ENCODE measurements at regions not wholly inside any gene's neighbourhood (a gene's known extent, or its start where the extent isn't known, plus 50 kb on each side); places are given as distances from the start of the nearest gene placed in this dataset.

DNA sequence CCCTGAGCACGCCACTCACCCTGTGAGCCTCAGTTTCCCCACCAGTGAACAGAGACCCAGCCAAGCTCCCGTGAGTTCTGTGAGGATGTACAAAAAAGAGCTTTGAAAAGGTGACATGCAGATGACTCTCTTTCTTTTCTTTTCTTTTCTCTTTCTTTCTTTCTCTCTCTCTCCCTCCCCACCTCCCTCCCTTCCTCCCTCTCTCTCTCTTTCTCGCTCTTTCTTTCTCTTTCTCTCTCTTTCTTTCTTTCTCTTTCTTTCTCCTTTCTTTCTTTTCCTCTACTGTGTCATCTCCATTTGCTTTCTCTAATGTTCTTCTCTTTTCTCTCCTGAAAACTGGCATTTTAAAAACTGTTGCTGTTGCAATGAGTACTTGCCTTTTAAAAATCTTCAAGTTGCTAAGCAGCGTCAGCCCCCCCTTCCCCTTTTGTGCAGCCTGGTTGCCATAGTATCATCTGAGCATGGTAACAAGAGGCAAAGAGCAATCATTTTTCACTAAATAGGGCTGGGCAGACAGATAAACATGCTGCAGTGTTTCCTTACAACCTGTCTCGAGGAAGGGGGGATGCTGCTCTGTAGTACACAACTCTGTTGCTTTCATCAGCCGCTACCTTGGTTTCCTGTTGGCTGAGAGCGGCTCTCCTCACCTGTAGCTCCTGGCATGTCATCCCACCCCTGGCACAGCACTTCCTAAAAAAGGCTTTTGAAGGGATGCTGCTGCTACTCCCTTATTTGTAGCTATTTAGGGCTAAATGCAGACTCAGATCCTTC is 108.7 kb upstream of the MBNL2 start:
- H3K56ac ChIP-seq (ENCODE audit: insufficient read length, low read depth, low read length), result no peak overlapping the region
- no peak overlapping the region for H2BK12ac ChIP-seq (ENCODE audit: insufficient read length, low read depth, low read length)
- DNase-seq, result no peak
- peaks cover 75% of the 10 kb centered on the region for H3K27me3 Mint-ChIP-seq (ENCODE audit: low read depth)
- H3K4me2 ChIP-seq (ENCODE audit: insufficient read depth, insufficient read length, low read length), result no peak overlapping the region
- H3K27me3 ChIP-seq (ENCODE audit: insufficient read depth, low read length), result no peaks in the 10 kb centered on the region
- H4K91ac ChIP-seq (ENCODE audit: insufficient read length, low read depth, low read length), result no peak overlapping the region
- no peaks in the 10 kb centered on the region for H3K9me3 Mint-ChIP-seq
- H3K18ac ChIP-seq (ENCODE audit: insufficient read length, low read depth, low read length), result no peak overlapping the region
- H2BK15ac ChIP-seq (ENCODE audit: low read depth, low read length), result no peak overlapping the region
- H2AK5ac ChIP-seq (ENCODE audit: insufficient read length, low read length), result no peak overlapping the region
- H3K9ac ChIP-seq (ENCODE audit: extremely low read depth, insufficient read length, low read length), result no peak overlapping the region
- H3K9me3 ChIP-seq (ENCODE audit: control insufficient read depth, low read depth, low read length), result no peaks in the 10 kb centered on the region
- H3K23ac ChIP-seq (ENCODE audit: insufficient read length, low read depth, low read length), result no peak overlapping the region
- no peak overlapping the region for H2BK20ac ChIP-seq (ENCODE audit: low read depth, low read length, poor library complexity, severe bottlenecking)
- H4K20me1 ChIP-seq (ENCODE audit: control insufficient read depth, insufficient read depth, insufficient read length), result no peaks in the 10 kb centered on the region
- no peak overlapping the region for H4K5ac ChIP-seq (ENCODE audit: insufficient read length, low read depth, low read length)
- H3K27ac Mint-ChIP-seq, result 0 out of 7 replicates have a peak overlapping the region, but pooled peaks of 1 of the 3 experiments have one; percentile 45
- H3K27ac ChIP-seq (ENCODE audit: insufficient read length, low read depth, low read length), result no peak overlapping the region
- TF ChIP-seq CTCF (conservative IDR thresholded peaks at IDR 0.05), result no peak
- no peak overlapping the region for H3K4me3 Mint-ChIP-seq
- peaks cover 13 to 40% of the 10 kb centered on the region in 2 experiments for H3K4me1 Mint-ChIP-seq
- no peak overlapping the region for H2BK5ac ChIP-seq (ENCODE audit: insufficient read length, low read length)
- no peak overlapping the region for H4K8ac ChIP-seq (replicated peaks; ENCODE audit: insufficient read length, low read depth, low read length)
- H3K36me3 Mint-ChIP-seq (ENCODE audit: insufficient read depth in 1 of 3, low read depth in 3 of 3), result no peaks in the 10 kb centered on the region
- no peak overlapping the region for H3K4ac ChIP-seq (ENCODE audit: low read depth, low read length)
- WGBS (ENCODE audit: extremely low coverage, insufficient read length, low lambda C conversion rate), result no CpG with 5 or more reads among the region's 7 CpGs
- H3K79me1 ChIP-seq (ENCODE audit: insufficient read depth, low read depth, low read length, poor library complexity, severe bottlenecking), result no peaks in the 10 kb centered on the region
- no peaks in the 10 kb centered on the region for H3K79me2 ChIP-seq (ENCODE audit: insufficient read depth, low read length)
- no peak overlapping the region for H3T11ph ChIP-seq (ENCODE audit: low read length)
- no peaks in the 10 kb centered on the region; the same call in 1 of the 2 replicates for H3K4me1 ChIP-seq (ENCODE audit: insufficient read depth, low read length)
- no peak overlapping the region for H3K14ac ChIP-seq (ENCODE audit: insufficient read depth, low read length)
- no peaks in the 10 kb centered on the region for H3K23me2 ChIP-seq (ENCODE audit: insufficient read length, low read depth, low read length, poor library complexity, severe bottlenecking)
- H2AFZ ChIP-seq (ENCODE audit: low read length), result no peak overlapping the region
- H2BK120ac ChIP-seq (ENCODE audit: low read depth, low read length, poor library complexity, severe bottlenecking), result no peak overlapping the region

Measured in H9 (cell line).